DND-41 (cell line): ENCODE measurements at regions not wholly inside any gene's neighbourhood (a gene's known extent, or its start where the extent isn't known, plus 50 kb on each side); places are given as distances from the start of the nearest gene placed in this dataset.

Experiments
- ATAC-seq: fragments of 200-7000 bp; cut with Tn5 transposase; 3 replicates; pipeline ENCODE4 v1.9.1; 2021; ENCODE audit warnings: low read depth; ENCODE audit not compliant: insufficient read depth
- DNase-seq: peaks from one replicate; pipeline ENCODE4 v3.0.0-alpha.2; 2020
- H2AFZ ChIP-seq: 2 replicates; pipeline ENCODE4 v1.6.0; 2012; ENCODE audit warnings: low read depth, low read length
- H3K27ac ChIP-seq: 2 replicates; pipeline ENCODE4 v1.5.1; 2012; ENCODE audit warnings: low read length, inconsistent platforms
- H3K27me3 ChIP-seq: fragments of 200-600 bp; sonication (generic); 2 replicates; pipeline ENCODE4 v1.6.0; 2012; ENCODE audit warnings: low read length, mild to moderate bottlenecking, inconsistent platforms; ENCODE audit not compliant: insufficient read depth, poor library complexity
- H3K36me3 ChIP-seq: 2 replicates; pipeline ENCODE4 v1.5.1; 2012; ENCODE audit warnings: low read length, inconsistent platforms; ENCODE audit not compliant: insufficient read depth
- H3K4me1 ChIP-seq: 2 replicates; pipeline ENCODE4 v1.5.1; 2012; ENCODE audit warnings: mild to moderate bottlenecking, low read length; ENCODE audit not compliant: insufficient read depth
- H3K4me2 ChIP-seq: 2 replicates; pipeline ENCODE4 v1.6.0; 2012; ENCODE audit warnings: mild to moderate bottlenecking, moderate library complexity, low read length, inconsistent platforms; ENCODE audit not compliant: insufficient read depth
- H3K4me3 ChIP-seq, 2 experiments: fragments of 200-600 bp in 1 of 2; shearing (Covaris generic) in 1 of 2; 2 replicates each; pipeline ENCODE4 v1.5.1; 2012 to 2016; ENCODE audit warnings: inconsistent platforms in 2 of 2, low read length in 2 of 2, mild to moderate bottlenecking in 2 of 2, low read depth in 1 of 2, moderate library complexity in 1 of 2
- H3K79me2 ChIP-seq: 2 replicates; pipeline ENCODE4 v1.6.0; 2012; ENCODE audit warnings: low read length, inconsistent platforms; ENCODE audit not compliant: insufficient read depth
- H3K9ac ChIP-seq: 2 replicates; pipeline ENCODE4 v1.6.0; 2012; ENCODE audit warnings: low read depth, mild to moderate bottlenecking, inconsistent platforms, low read length, moderate library complexity
- H3K9me3 ChIP-seq: 2 replicates; pipeline ENCODE4 v1.5.1; 2012; ENCODE audit warnings: low read length, moderate library complexity, mild to moderate bottlenecking, inconsistent platforms; ENCODE audit not compliant: insufficient read depth, severe bottlenecking
- H4K20me1 ChIP-seq: 2 replicates; pipeline ENCODE4 v1.6.0; 2012; ENCODE audit warnings: low read length; ENCODE audit not compliant: insufficient read depth
- CTCF ChIP-seq: IDR thresholded peaks from 2 replicates; pipeline ENCODE4 v1.5.1; 2012; ENCODE audit warnings: borderline replicate concordance, low read length, moderate library complexity, mild to moderate bottlenecking; ENCODE audit not compliant: poor library complexity, severe bottlenecking; ENCODE audit errors: extremely low read depth
- EZH2 ChIP-seq: IDR thresholded peaks from 3 replicates; pipeline ENCODE4 v1.6.1; 2012; ENCODE audit warnings: borderline replicate concordance, low read depth, mild to moderate bottlenecking, moderate library complexity, low read length, inconsistent platforms; ENCODE audit not compliant: severe bottlenecking

- H3K79me2 ChIP-seq: no peaks in the 10 kb centered on the region
- TF ChIP-seq EZH2: no peak
- no peak for TF ChIP-seq CTCF
- no peak overlapping the region for H3K27ac ChIP-seq
- H3K4me2 ChIP-seq: no peak overlapping the region
- no peaks in the 10 kb centered on the region for H3K27me3 ChIP-seq
- H3K9me3 ChIP-seq: no peaks in the 10 kb centered on the region
- no peak overlapping the region for H2AFZ ChIP-seq
- H3K4me1 ChIP-seq: no peaks in the 10 kb centered on the region
- H3K36me3 ChIP-seq: no peaks in the 10 kb centered on the region
- ATAC-seq: no peak
- no peak for DNase-seq
- H4K20me1 ChIP-seq: no peaks in the 10 kb centered on the region
- H3K9ac ChIP-seq: no peak overlapping the region
- no peak overlapping the region for H3K4me3 ChIP-seq
These were observed 475.2 kb downstream of the JRKL start for GRCh38 chr11:96865020-96865419.

GRCh38 chr11:96869207-96869606, 479.4 kb downstream of the JRKL start:
- H3K9ac ChIP-seq: no peak overlapping the region
- no peaks in the 10 kb centered on the region for H3K4me1 ChIP-seq
- no peaks in the 10 kb centered on the region for H3K9me3 ChIP-seq
- H2AFZ ChIP-seq: no peak overlapping the region
- no peak overlapping the region for H3K4me3 ChIP-seq
- no peaks in the 10 kb centered on the region for H3K79me2 ChIP-seq
- no peak for DNase-seq
- no peak overlapping the region for H3K4me2 ChIP-seq
- ATAC-seq: no peak
- H3K27me3 ChIP-seq: no peaks in the 10 kb centered on the region
- TF ChIP-seq EZH2: no peak
- no peak for TF ChIP-seq CTCF
- no peaks in the 10 kb centered on the region for H3K36me3 ChIP-seq
- H3K27ac ChIP-seq: no peak overlapping the region
- H4K20me1 ChIP-seq: no peaks in the 10 kb centered on the region

- TF ChIP-seq CTCF (no peak), EZH2 (no peak)
- Histone ChIP-seq H3K9me3 (peaks cover 9% of the 10 kb centered on the region), H3K4me3 (no peak overlapping the region), H2AFZ (no peak overlapping the region), H3K27me3 (no peaks in the 10 kb centered on the region), H3K27ac (no peak overlapping the region), H3K4me2 (no peak overlapping the region), H4K20me1 (no peaks in the 10 kb centered on the region), H3K79me2 (no peaks in the 10 kb centered on the region), H3K36me3 (no peaks in the 10 kb centered on the region), H3K4me1 (no peaks in the 10 kb centered on the region), H3K9ac (no peak overlapping the region)
- DNase-seq (no peak), ATAC-seq (no peak)
These were observed 485.9 kb downstream of the JRKL start for GRCh38 chr11:96875712-96876111.
